Tibial nerve (tissue), 4 donors: ENCODE measurements at regions not wholly inside any gene's neighbourhood (a gene's known extent, or its start where the extent isn't known, plus 50 kb on each side); places are given as distances from the start of the nearest gene placed in this dataset.
"Not testable (repeated sequence)": the region's sequence is repeated elsewhere in the genome, so short reads cannot be mapped to it uniquely, and the experiment has no call there.

ENCODE experiments used
- DNase-seq, 2 donors: peaks; one replicate each; pipeline ENCODE4 v3.0.0-alpha.2; 2019; ENCODE audit warnings: low spot score in 2 of 2
- H3K27ac ChIP-seq, 4 donors: fragments of 200-600 bp; sonication (generic) in 3 of 4; one replicate each; pipeline ENCODE4 v1.5.1; 2017 to 2019; ENCODE audit warnings: mild to moderate bottlenecking in 1 of 4
- H3K27me3 ChIP-seq, 2 donors: fragments of 200-600 bp; sonication (generic) in 1 of 2; one replicate each; pipeline versions ENCODE4 v1.5.1 to v1.6.0; 2017 to 2019
- H3K36me3 ChIP-seq, 3 donors: fragments of 200-600 bp; sonication (generic); one replicate each; pipeline ENCODE4 v1.5.1; 2018 to 2019
- H3K4me1 ChIP-seq, 4 donors: fragments of 200-600 bp; sonication (generic) in 3 of 4; one replicate each; pipeline ENCODE4 v1.5.1; 2017 to 2019
- H3K4me3 ChIP-seq, 4 donors: fragments of 200-600 bp; sonication (generic) in 3 of 4; one replicate each; pipeline ENCODE4 v1.5.1; 2017 to 2019; ENCODE audit warnings: mild to moderate bottlenecking in 1 of 4, moderate library complexity in 1 of 4
- H3K9me3 ChIP-seq, 4 donors: fragments of 200-600 bp; sonication (generic) in 3 of 4; one replicate each; pipeline ENCODE4 v1.5.1; 2017 to 2019
- CTCF ChIP-seq, 5 experiments: fragments of 200-600 bp in 3 of 5; fragments of 450-650 bp in 2 of 5; sonication (generic) in 3 of 5; IDR thresholded peaks; one replicate each; pipeline ENCODE4 v1.5.1; 2016 to 2019; ENCODE audit warnings: antibody characterized with exemption in 5 of 5, mild to moderate bottlenecking in 3 of 5, moderate library complexity in 2 of 5
- EP300 ChIP-seq, 2 donors: sonication (generic); formaldehyde crosslinking; IDR thresholded peaks; one replicate each; pipeline ENCODE4 v1.6.1; 2017; ENCODE audit warnings: antibody characterized with exemption in 2 of 2, mild to moderate bottlenecking in 1 of 2
- POLR2A ChIP-seq, 2 donors: fragments of 450-650 bp; IDR thresholded peaks; one replicate each; pipeline ENCODE4 v1.6.1; 2017; ENCODE audit warnings: antibody characterized with exemption in 2 of 2, mild to moderate bottlenecking in 2 of 2, moderate library complexity in 2 of 2
- WGBS, 2 donors: methylation state at CpG; one replicate each; pipeline ENCODE4 v1.1.5; 2018; 5-methylcytosine and 5-hydroxymethylcytosine counted together

GRCh38 chr5:100646691-100647090 is 111.5 kb downstream of the FAM174A start:
- Histone ChIP-seq H3K27ac (no peak overlapping the region), H3K4me1 (peaks cover 0 to 5% (median 2%) of the 10 kb centered on the region in 4 donors), H3K36me3 (no peaks in the 10 kb centered on the region), H3K27me3 (no peaks in the 10 kb centered on the region), H3K4me3 (no peak overlapping the region), H3K9me3 (no peaks in the 10 kb centered on the region)
- DNase-seq = no peak
- TF ChIP-seq POLR2A (IDR thresholded peaks at IDR 0.05) (no peak), CTCF (IDR thresholded peaks at IDR 0.05) (no peak), EP300 (IDR thresholded peaks at IDR 0.05) (no peak)
- WGBS, 2 donors = 82 to 88% methylated on average over 9 of the region's 9 CpGs

GRCh38 chr5:100647461-100648230 is 112.5 kb downstream of the FAM174A start:
- peak; percentile 47 to 54 for DNase-seq

GRCh38 chr5:100654895-100655294 is 119.7 kb downstream of the FAM174A start:
- no peaks in the 10 kb centered on the region for H3K9me3 ChIP-seq
- no peak for TF ChIP-seq CTCF (IDR thresholded peaks at IDR 0.05)
- no peak for TF ChIP-seq POLR2A (IDR thresholded peaks at IDR 0.05)
- no peak for TF ChIP-seq EP300 (IDR thresholded peaks at IDR 0.05)
- H3K4me3 ChIP-seq = no peak overlapping the region
- H3K36me3 ChIP-seq = no peaks in the 10 kb centered on the region
- DNase-seq = no peak
- no peak overlapping the region for H3K27ac ChIP-seq
- no peaks in the 10 kb centered on the region for H3K27me3 ChIP-seq
- H3K4me1 ChIP-seq = no peaks in the 10 kb centered on the region

More at GRCh38 chr5:100647461-100648230, 112.5 kb downstream of the FAM174A start:
- TF ChIP-seq CTCF (IDR thresholded peaks at IDR 0.05) (no peak), EP300 (IDR thresholded peaks at IDR 0.05) (no peak), POLR2A (IDR thresholded peaks at IDR 0.05) (no peak)
- peaks cover 0 to 5% (median 2%) of the 10 kb centered on the region in 4 donors for H3K4me1 ChIP-seq
- 60 to 67% methylated on average over 10 of the region's 10 CpGs for WGBS, 2 donors
- H3K36me3 ChIP-seq = no peaks in the 10 kb centered on the region
- H3K4me3 ChIP-seq = no peak overlapping the region
- no peaks in the 10 kb centered on the region for H3K9me3 ChIP-seq
- no peaks in the 10 kb centered on the region for H3K27me3 ChIP-seq
- no peak overlapping the region for H3K27ac ChIP-seq

- H3K36me3 ChIP-seq, H3K9me3 ChIP-seq, H3K4me1 ChIP-seq, H3K27ac ChIP-seq, DNase-seq, H3K4me3 ChIP-seq, H3K27me3 ChIP-seq: not testable (repeated sequence)
- 96 to 100% methylated on average over 1 to 26 of the region's 28 CpGs for WGBS, 2 donors
Measured at GRCh38 chr5:100656771-100657170, 121.6 kb downstream of the FAM174A start.

- H3K4me3 ChIP-seq = no peak overlapping the region
- no peak overlapping the region for H3K27ac ChIP-seq
- WGBS, 2 donors = 94 to 95% methylated on average over 4 of the region's 4 CpGs
- no peaks in the 10 kb centered on the region for H3K9me3 ChIP-seq
- TF ChIP-seq POLR2A (IDR thresholded peaks at IDR 0.05) (no peak), CTCF (IDR thresholded peaks at IDR 0.05) (no peak), EP300 (IDR thresholded peaks at IDR 0.05) (no peak)
- no peaks in the 10 kb centered on the region for H3K36me3 ChIP-seq
- no peaks in the 10 kb centered on the region for H3K27me3 ChIP-seq
- no peaks in the 10 kb centered on the region for H3K4me1 ChIP-seq
- DNase-seq = no peak
Measured at GRCh38 chr5:100659080-100659795, 124.1 kb downstream of the FAM174A start.
